K562 (cell line): ENCODE measurements at regions not wholly inside any gene's neighbourhood (a gene's known extent, or its start where the extent isn't known, plus 50 kb on each side); places are given as distances from the start of the nearest gene placed in this dataset.

Experiments
- ATAC-seq: fragments of 200-7000 bp; cut with Tn5 transposase; 3 replicates; pipeline ENCODE4 v1.9.1; 2020; ENCODE audit warnings: moderate library complexity
- BruUV-seq: library from RNA; stranded (reverse); fragments of 400-500 nt; replicated peaks from 2 replicates; lab custom pipeline; 2021; lab: Mats Ljungman, UMichigan
- CTCF ChIA-PET: fragments of 300-600 bp; formaldehyde crosslinking; extraction: SDS; loops from one replicate; lab custom pipeline; 2021; ENCODE audit warnings: low intra/inter-chr PET ratio; lab: Yijun Ruan, JAX
- POLR2A ChIA-PET: fragments of 300-600, 350-650 bp; sonication (Branson Sonifier 250); formaldehyde crosslinking; extraction: SDS; loops from one replicate; lab custom pipeline; 2021; ENCODE audit warnings: antibody characterized with exemption, inconsistent platforms; lab: Yijun Ruan, JAX
- DNase-seq, 4 experiments: peaks; one replicate each; pipeline versions ENCODE4 v3.0.0 to v3.0.0-alpha.2; 2011 to 2018; ENCODE audit warnings: low spot score in 3 of 4, mixed read lengths in 3 of 4; ENCODE audit errors: extremely low read depth in 1 of 4
- FAIRE-seq: peaks from 2 replicates; lab custom pipeline; 2011; peaks lifted over from hg19 to GRCh38; lab: Jason Lieb, UNC
- H2AFZ ChIP-seq: 2 replicates; pipeline ENCODE4 v1.6.0; 2011; ENCODE audit warnings: low read depth, low read length, control low read depth, inconsistent platforms
- H3K27ac ChIP-seq: fragments of 200-600 bp; 3 replicates; pipeline ENCODE4 v1.8.0; 2011; ENCODE audit warnings: low read depth, mild to moderate bottlenecking, control low read depth, inconsistent platforms, low read length, moderate library complexity, mixed read lengths; ENCODE audit errors: extremely low read depth
- H3K27me3 ChIP-seq, 2 experiments: fragments of 300-600 bp in 1 of 2; 2 replicates in 1 of 2; 3 replicates in 1 of 2; pipeline versions ENCODE4 v1.6.0 to v1.8.0; 2011; ENCODE audit warnings: inconsistent platforms in 2 of 2, low read length in 2 of 2, mild to moderate bottlenecking in 1 of 2, mixed read lengths in 1 of 2, moderate library complexity in 1 of 2; ENCODE audit not compliant: control insufficient read depth in 2 of 2, insufficient read depth in 2 of 2
- H3K36me3 ChIP-seq: fragments of 300-600 bp; 3 replicates; pipeline ENCODE4 v1.8.0; 2011; ENCODE audit warnings: mild to moderate bottlenecking, low read length, inconsistent platforms; ENCODE audit not compliant: control insufficient read depth, insufficient read depth
- H3K4me1 ChIP-seq, 2 experiments: fragments of 200-600 bp in 1 of 2; replicated peaks in 1 of 2; 2 replicates in 1 of 2; 3 replicates in 1 of 2; pipeline versions ENCODE4 v1.5.1 to v1.8.0; 2011; ENCODE audit warnings: inconsistent platforms in 2 of 2, low read length in 2 of 2, mild to moderate bottlenecking in 1 of 2, mixed read lengths in 1 of 2, moderate library complexity in 1 of 2; ENCODE audit not compliant: control insufficient read depth in 2 of 2, insufficient read depth in 2 of 2
- H3K4me2 ChIP-seq: 2 replicates; pipeline ENCODE4 v1.6.1; 2011; ENCODE audit warnings: low read length, control low read depth, inconsistent platforms, mixed read lengths; ENCODE audit not compliant: insufficient read depth
- H3K4me3 ChIP-seq: fragments of 200-600 bp; sonication (generic), shearing (Covaris generic); 2 replicates; pipeline ENCODE4 v1.5.1; 2016; ENCODE audit warnings: control low read depth, inconsistent platforms
- H3K79me2 ChIP-seq: fragments of 200-600 bp; 3 replicates; pipeline ENCODE4 v1.8.0; 2011; ENCODE audit warnings: low read length, inconsistent platforms; ENCODE audit not compliant: control insufficient read depth, insufficient read depth
- H3K9ac ChIP-seq, 2 experiments: 2 replicates each; pipeline versions ENCODE4 v1.6.0 to v1.6.1; 2011; ENCODE audit warnings: low read depth in 2 of 2, low read length in 2 of 2, control low read depth in 1 of 2, inconsistent platforms in 1 of 2, mild to moderate bottlenecking in 1 of 2, mixed read lengths in 1 of 2; ENCODE audit not compliant: insufficient read depth in 1 of 2
- H3K9me1 ChIP-seq: one replicate; pipeline ENCODE4 v1.6.0; 2011; ENCODE audit warnings: inconsistent platforms, mild to moderate bottlenecking, low read length, moderate library complexity; ENCODE audit not compliant: control insufficient read depth, insufficient read depth
- H3K9me3 ChIP-seq: replicated peaks from 2 replicates; pipeline ENCODE4 v1.5.1; 2011; ENCODE audit warnings: low read depth, low read length, inconsistent platforms; ENCODE audit not compliant: control insufficient read depth, insufficient read depth
- H4K20me1 ChIP-seq: replicated peaks from 2 replicates; pipeline ENCODE4 v1.6.1; 2011; ENCODE audit warnings: low read length, inconsistent platforms, mixed read lengths; ENCODE audit not compliant: control insufficient read depth, insufficient read depth
- BRCA1 ChIP-seq, 2 experiments: fragments of 450-650 bp in 1 of 2; sonication (generic) in 1 of 2; formaldehyde crosslinking in 1 of 2; IDR thresholded peaks; 2 replicates each; pipeline versions ENCODE4 v1.5.0 to v1.6.1; 2017 to 2020; ENCODE audit warnings: mild to moderate bottlenecking in 1 of 2, missing genetic modification reagents in 1 of 2
- DACH1 ChIP-seq: fragments of 450-650 bp; IDR thresholded peaks from 2 replicates; pipeline ENCODE4 v1.6.1; 2018; ENCODE audit not compliant: partially characterized antibody
- HNRNPK ChIP-seq: fragments of 200-400 bp; formaldehyde crosslinking; IDR thresholded peaks from one replicate; pipeline ENCODE4 v1.6.1; 2018; ENCODE audit warnings: mild to moderate bottlenecking, low read depth, low read length; ENCODE audit not compliant: poor library complexity, severe bottlenecking
- LCOR ChIP-seq: sonication (generic); formaldehyde crosslinking; IDR thresholded peaks from 2 replicates; pipeline ENCODE4 v1.8.0; 2022; ENCODE audit warnings: mild to moderate bottlenecking, missing genetic modification reagents
- MTF1 ChIP-seq: fragments of 250-450 bp; sonication (Bioruptor Pico); IDR thresholded peaks from 2 replicates; pipeline ENCODE4 v1.9.0; 2021; ENCODE audit warnings: moderate library complexity, mild to moderate bottlenecking, inconsistent platforms, borderline replicate concordance
- NONO ChIP-seq, 2 experiments: fragments of 200-400 bp in 1 of 2; fragments of 450-650 bp in 1 of 2; formaldehyde crosslinking in 1 of 2; IDR thresholded peaks; 2 replicates each; pipeline ENCODE4 v1.6.1; 2017; ENCODE audit warnings: low read depth in 2 of 2, mild to moderate bottlenecking in 2 of 2, moderate library complexity in 2 of 2, low read length in 1 of 2
- SREBF1 ChIP-seq: fragments of 150-350 bp; IDR thresholded peaks from 2 replicates; pipeline ENCODE4 v1.6.1; 2014; ENCODE audit warnings: antibody characterized with exemption, low read depth, low read length, borderline replicate concordance
- ZMIZ1 ChIP-seq, 2 experiments: fragments of 150-350 bp in 1 of 2; IDR thresholded peaks; 2 replicates each; pipeline ENCODE4 v1.6.1; 2012 to 2016; ENCODE audit warnings: low read depth in 2 of 2, low read length in 2 of 2, mild to moderate bottlenecking in 1 of 2, moderate library complexity in 1 of 2
- ZNF134 ChIP-seq: fragments of 250-450 bp; sonication (Bioruptor Pico); conservative IDR thresholded peaks from 2 replicates; pipeline ENCODE4 v1.4.0; 2020
- ZNF253 ChIP-seq: fragments of 250-450 bp; sonication (Bioruptor Pico); conservative IDR thresholded peaks from 2 replicates; pipeline ENCODE4 v1.6.1; 2021; ENCODE audit warnings: mild to moderate bottlenecking
- ZNF584 ChIP-seq: fragments of 200-800 bp; sonication (Bioruptor generic); IDR thresholded peaks from 2 replicates; pipeline ENCODE4 v1.6.1; 2016; ENCODE audit warnings: low read depth, mild to moderate bottlenecking, missing genetic modification characterization, missing compliant biosample characterization
- ZNF644 ChIP-seq: fragments of 200-800 bp; sonication (Bioruptor generic); IDR thresholded peaks from 2 replicates; pipeline ENCODE4 v1.6.1; 2016; ENCODE audit warnings: low read depth, missing genetic modification characterization, missing compliant biosample characterization
- WGBS: fragments of 100-300 bp; shearing (Covaris generic); methylation state at CpG from one replicate; pipeline ENCODE4 v1.1.6; 2016; ENCODE audit warnings: low coverage, mixed read lengths; ENCODE audit not compliant: insufficient coverage; ENCODE audit errors: missing lambda C conversion rate; 5-methylcytosine and 5-hydroxymethylcytosine counted together
- in situ Hi-C: fragments of 300-500 bp; cut with MboI; formaldehyde crosslinking; loops from 4 replicates; pipeline ENCODE4 v1.15.0; 2018; ENCODE audit warnings: inconsistent platforms, mixed read lengths
- intact Hi-C: fragments of 100-400 bp; cut with micrococcal nuclease; formaldehyde crosslinking; loops from 2 replicates; pipeline ENCODE4 v1.14.2; 2022

GRCh38 chr11:30705913-30706675 lies 119.9 kb upstream of the MPPED2 start:
- Histone ChIP-seq H3K9ac (no peak overlapping the region), H3K27ac (no peak overlapping the region), H3K4me1 (no peaks in the 10 kb centered on the region), H3K27me3 (no peaks in the 10 kb centered on the region), H3K4me2 (no peak overlapping the region), H3K9me1 (no peaks in the 10 kb centered on the region), H3K79me2 (no peaks in the 10 kb centered on the region), H2AFZ (no peak overlapping the region), H3K36me3 (no peaks in the 10 kb centered on the region), H3K4me3 (no peak overlapping the region), H4K20me1 (no peaks in the 10 kb centered on the region), H3K9me3 (no peaks in the 10 kb centered on the region)
- BruUV-seq = no TSS peak
- intact Hi-C loops = no loop called here
- ChIA-PET CTCF (no interaction called here), POLR2A (no interaction called here)
- DNase-seq (no peak), FAIRE-seq (no peak), ATAC-seq (no peak)
- 0% methylated on average over 2 of the region's 2 CpGs for WGBS
- in situ Hi-C loops = no loop called here
- TF ChIP-seq BRCA1 (IDR thresholded peaks at IDR 0.05) = no peak
- TF ChIP-seq BRCA1 (CRISPR knock-in tag; IDR thresholded peaks at IDR 0.05) = no peak
- TF ChIP-seq MTF1 (CRISPR knock-in tag) = no peak
- TF ChIP-seq ZMIZ1 (IDR thresholded peaks at IDR 0.05; ENCODE audit: low read depth in 2 of 2, low read length in 2 of 2) = no peak
- no peak for TF ChIP-seq ZNF134 (CRISPR knock-in tag)
- no peak for TF ChIP-seq DACH1
- no peak for TF ChIP-seq ZNF584 (CRISPR knock-in tag)
- no peak for TF ChIP-seq HNRNPK
- no peak for TF ChIP-seq LCOR (CRISPR knock-in tag)
- no peak for TF ChIP-seq ZNF644 (tag)
- no peak for TF ChIP-seq NONO (IDR thresholded peaks at IDR 0.05; ENCODE audit: low read depth in 2 of 2, low read length in 1 of 2)
- TF ChIP-seq ZNF253 (CRISPR knock-in tag) = no peak
- no peak for TF ChIP-seq SREBF1
